WI38 (cell line): ENCODE measurements at regions not wholly inside any gene's neighbourhood (a gene's known extent, or its start where the extent isn't known, plus 50 kb on each side); places are given as distances from the start of the nearest gene placed in this dataset.

ENCODE experiments used
- H3K4me3 ChIP-seq: 2 replicates; pipeline ENCODE4 v1.5.1; 2011; ENCODE audit warnings: low read depth, mild to moderate bottlenecking, control low read depth, low read length
- CTCF ChIP-seq: IDR thresholded peaks from 2 replicates; pipeline ENCODE4 v1.5.1; 2012; ENCODE audit warnings: low read depth, mild to moderate bottlenecking, control low read depth, low read length

- H3K4me3 ChIP-seq, result no peak overlapping the region
- no peak for TF ChIP-seq CTCF
Measured at GRCh38 chr12:125742413-125742812, 677.2 kb downstream of the AACS start.

GRCh38 chr12:125744201-125744600 is 679.0 kb downstream of the AACS start:
- no peak overlapping the region for H3K4me3 ChIP-seq
- TF ChIP-seq CTCF, result no peak

GRCh38 chr12:125755512-125755911 is 690.3 kb downstream of the AACS start:
- no peak overlapping the region for H3K4me3 ChIP-seq
- TF ChIP-seq CTCF, result no peak

- no peak overlapping the region for H3K4me3 ChIP-seq
- TF ChIP-seq CTCF, result no peak
Measured at GRCh38 chr12:125766091-125766490, 700.9 kb downstream of the AACS start.

- no peak for TF ChIP-seq CTCF
- no peak overlapping the region for H3K4me3 ChIP-seq
Measured at GRCh38 chr12:125772403-125772802, 707.2 kb downstream of the AACS start.

GRCh38 chr12:125773033-125773640 is 707.9 kb downstream of the AACS start:
- H3K4me3 ChIP-seq, result no peak overlapping the region
- no peak for TF ChIP-seq CTCF

- H3K4me3 ChIP-seq, result no peak overlapping the region
- TF ChIP-seq CTCF, result no peak
Measured at GRCh38 chr12:125775507-125775906, 710.3 kb downstream of the AACS start.
